ENCODE measurements at regions not wholly inside any gene's neighbourhood (a gene's known extent, or its start where the extent isn't known, plus 50 kb on each side); places are given as distances from the start of the nearest gene placed in this dataset.

- H3K36me3 ChIP-seq (ENCODE audit: control insufficient read depth in 2 of 2, insufficient read depth in 1 of 2, low read length in 2 of 2): no peaks in the 10 kb centered on the region
- H3K4me1 ChIP-seq (ENCODE audit: control insufficient read depth, insufficient read depth, low read length): no peaks in the 10 kb centered on the region
- H3K9me3 ChIP-seq (ENCODE audit: control insufficient read depth, insufficient read depth, low read depth, low read length): no peaks in the 10 kb centered on the region
- no peak overlapping the region for H3K27ac ChIP-seq (ENCODE audit: extremely low read depth, low read depth, low read length)
- ChIA-PET CTCF (interaction anchor here (0.6 to 0.7 kb wide), 2 partner anchors 29 to 513 kb away, joined by 5 to 6 read pairs; no protein-coding TSS in a partner anchor), POLR2A (no interaction called here)
- no peak for TF ChIP-seq ZNF555 (tag by site-specific recombination; conservative IDR thresholded peaks at IDR 0.05)
- no peak for TF ChIP-seq SP7 (tag by site-specific recombination; IDR thresholded peaks at IDR 0.05)
- TF ChIP-seq ZNF791 (tag by site-specific recombination; IDR thresholded peaks at IDR 0.05): no peak
- TF ChIP-seq ZNF544 (tag by site-specific recombination; IDR thresholded peaks at IDR 0.05): no peak
- no peak for TF ChIP-seq SCRT2 (tag by site-specific recombination; IDR thresholded peaks at IDR 0.05)
- no peak for TF ChIP-seq ZSCAN5A (tag by site-specific recombination; IDR thresholded peaks at IDR 0.05)
- TF ChIP-seq ZNF274 (IDR thresholded peaks at IDR 0.05; ENCODE audit: low read length): no peak
- no peak for TF ChIP-seq ZNF274 (tag by site-specific recombination; IDR thresholded peaks at IDR 0.05; ENCODE audit: borderline replicate concordance)
- TF ChIP-seq TSHZ1 (tag by site-specific recombination; IDR thresholded peaks at IDR 0.05; ENCODE audit: borderline replicate concordance): no peak
- TF ChIP-seq ZNF558 (tag by site-specific recombination; IDR thresholded peaks at IDR 0.05): no peak
- no peak overlapping the region for H3K4me3 ChIP-seq (ENCODE audit: low read depth, low read length)
These were observed 88.9 kb upstream of the RPL34 start for GRCh38 chr4:108531461-108531860.

GRCh38 chr4:108529984-108530905 lies 90.1 kb upstream of the RPL34 start:
- Histone ChIP-seq H3K9me3 (ENCODE audit: control insufficient read depth, insufficient read depth, low read depth, low read length) (no peaks in the 10 kb centered on the region), H3K4me1 (ENCODE audit: control insufficient read depth, insufficient read depth, low read length) (no peaks in the 10 kb centered on the region), H3K36me3 (ENCODE audit: control insufficient read depth in 2 of 2, insufficient read depth in 1 of 2, low read length in 2 of 2) (no peaks in the 10 kb centered on the region), H3K4me3 (ENCODE audit: low read depth, low read length) (no peak overlapping the region), H3K27ac (ENCODE audit: extremely low read depth, low read depth, low read length) (no peak overlapping the region)
- POLR2A ChIA-PET: no interaction called here
- TF ChIP-seq ZNF621 (tag by site-specific recombination; IDR thresholded peaks at IDR 0.05) (no peak), ZNF558 (tag by site-specific recombination; IDR thresholded peaks at IDR 0.05) (no peak), ZNF792 (tag by site-specific recombination; IDR thresholded peaks at IDR 0.05) (no peak), PRDM10 (tag by site-specific recombination; IDR thresholded peaks at IDR 0.05) (no peak), ZFP41 (tag by site-specific recombination; IDR thresholded peaks at IDR 0.05; ENCODE audit: borderline replicate concordance) (no peak), IKZF3 (tag by site-specific recombination; IDR thresholded peaks at IDR 0.05) (no peak), ZBTB26 (tag by site-specific recombination; optimal IDR thresholded peaks at IDR 0.05) (no peak), ZNF843 (tag by site-specific recombination; IDR thresholded peaks at IDR 0.05) (no peak)
- CTCF ChIA-PET: interaction anchor here (0.7 to 1.0 kb wide), 3 partner anchors 213 to 656 kb away, joined by 3 read pairs; no protein-coding TSS in a partner anchor
